WTC11 (cell line): ENCODE measurements at regions not wholly inside any gene's neighbourhood (a gene's known extent, or its start where the extent isn't known, plus 50 kb on each side); places are given as distances from the start of the nearest gene placed in this dataset.

Experiments used
- ESRRA ChIP-seq: sonication (generic); formaldehyde crosslinking; IDR thresholded peaks from 2 replicates; pipeline ENCODE4 v1.8.1; 2022; ENCODE audit warnings: mild to moderate bottlenecking, missing genetic modification reagents, borderline replicate concordance
- ETV6 ChIP-seq: sonication (generic); formaldehyde crosslinking; IDR thresholded peaks from 2 replicates; pipeline ENCODE4 v1.8.1; 2022; ENCODE audit warnings: mild to moderate bottlenecking, missing genetic modification reagents
- MXD4 ChIP-seq: fragments of 250-450 bp; sonication (Bioruptor Pico); IDR thresholded peaks from 2 replicates; pipeline ENCODE4 v1.8.0; 2021; ENCODE audit warnings: mild to moderate bottlenecking, moderate library complexity, borderline replicate concordance
- NFE2L1 ChIP-seq: sonication (generic); formaldehyde crosslinking; IDR thresholded peaks from 2 replicates; pipeline ENCODE4 v1.8.1; 2023; ENCODE audit warnings: missing genetic modification reagents
- ZNF121 ChIP-seq: sonication (generic); formaldehyde crosslinking; IDR thresholded peaks from 2 replicates; pipeline ENCODE4 v1.8.0; 2023; ENCODE audit warnings: missing genetic modification reagents
- ZNF138 ChIP-seq: sonication (generic); formaldehyde crosslinking; conservative IDR thresholded peaks from 2 replicates; pipeline ENCODE4 v1.8.1; 2022; ENCODE audit warnings: mild to moderate bottlenecking, moderate library complexity, missing genetic modification reagents
- ZNF423 ChIP-seq: fragments of 250-450 bp; sonication (Bioruptor Pico); IDR thresholded peaks from 2 replicates; pipeline ENCODE4 v2.1.2; 2022; ENCODE audit warnings: mild to moderate bottlenecking, moderate library complexity
- TF ChIP-seq, protein P1 (sequence below): fragments of 200-600 bp; IDR thresholded peaks from 2 replicates; pipeline ENCODE4 v1.8.0; 2022; ENCODE audit warnings: antibody characterized with exemption
- TF ChIP-seq, protein P2 (sequence below): sonication (generic); formaldehyde crosslinking; IDR thresholded peaks from 2 replicates; pipeline ENCODE4 v1.8.0; 2022; ENCODE audit warnings: mild to moderate bottlenecking, missing genetic modification reagents
- TF ChIP-seq, protein P3 (sequence below): sonication (generic); formaldehyde crosslinking; IDR thresholded peaks from 2 replicates; pipeline ENCODE4 v1.8.1; 2023; ENCODE audit warnings: mild to moderate bottlenecking, missing genetic modification reagents, moderate library complexity
- TF ChIP-seq, protein P4 (sequence below): sonication (generic); formaldehyde crosslinking; IDR thresholded peaks from 2 replicates; pipeline ENCODE4 v1.8.1; 2023; ENCODE audit warnings: mild to moderate bottlenecking, missing genetic modification reagents, borderline replicate concordance

DNA sequence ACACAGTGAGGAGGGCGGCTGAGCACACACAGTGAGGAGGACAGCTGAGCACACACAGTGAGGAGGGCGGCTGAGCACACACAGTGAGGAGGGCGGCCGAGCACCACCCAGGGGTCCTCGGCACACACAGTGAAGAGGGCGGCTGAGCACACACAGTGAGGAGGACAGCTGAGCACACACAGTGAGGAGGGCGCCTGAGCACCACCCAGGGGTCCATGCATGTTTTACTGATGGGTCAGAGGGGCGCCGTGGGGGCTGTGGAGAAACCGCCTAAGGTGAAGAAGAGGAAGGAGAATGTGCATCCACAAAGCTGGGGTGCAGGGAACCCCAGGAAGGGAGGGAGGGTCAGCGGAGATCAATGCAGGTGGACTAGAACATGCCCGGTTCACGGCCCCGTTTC, 461.8 kb downstream of the BRD1 start:
- TF ChIP-seq ESRRA (CRISPR knock-in tag) (no peak), MXD4 (CRISPR knock-in tag) (no peak), ZNF138 (CRISPR knock-in tag) (no peak), NFE2L1 (no peak), ZNF121 (CRISPR knock-in tag) (no peak), ETV6 (CRISPR knock-in tag) (no peak), ZNF423 (CRISPR knock-in tag) (no peak)
- TF ChIP-seq, protein P1, sequence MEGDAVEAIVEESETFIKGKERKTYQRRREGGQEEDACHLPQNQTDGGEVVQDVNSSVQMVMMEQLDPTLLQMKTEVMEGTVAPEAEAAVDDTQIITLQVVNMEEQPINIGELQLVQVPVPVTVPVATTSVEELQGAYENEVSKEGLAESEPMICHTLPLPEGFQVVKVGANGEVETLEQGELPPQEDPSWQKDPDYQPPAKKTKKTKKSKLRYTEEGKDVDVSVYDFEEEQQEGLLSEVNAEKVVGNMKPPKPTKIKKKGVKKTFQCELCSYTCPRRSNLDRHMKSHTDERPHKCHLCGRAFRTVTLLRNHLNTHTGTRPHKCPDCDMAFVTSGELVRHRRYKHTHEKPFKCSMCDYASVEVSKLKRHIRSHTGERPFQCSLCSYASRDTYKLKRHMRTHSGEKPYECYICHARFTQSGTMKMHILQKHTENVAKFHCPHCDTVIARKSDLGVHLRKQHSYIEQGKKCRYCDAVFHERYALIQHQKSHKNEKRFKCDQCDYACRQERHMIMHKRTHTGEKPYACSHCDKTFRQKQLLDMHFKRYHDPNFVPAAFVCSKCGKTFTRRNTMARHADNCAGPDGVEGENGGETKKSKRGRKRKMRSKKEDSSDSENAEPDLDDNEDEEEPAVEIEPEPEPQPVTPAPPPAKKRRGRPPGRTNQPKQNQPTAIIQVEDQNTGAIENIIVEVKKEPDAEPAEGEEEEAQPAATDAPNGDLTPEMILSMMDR = no peak
- TF ChIP-seq, protein P2, sequence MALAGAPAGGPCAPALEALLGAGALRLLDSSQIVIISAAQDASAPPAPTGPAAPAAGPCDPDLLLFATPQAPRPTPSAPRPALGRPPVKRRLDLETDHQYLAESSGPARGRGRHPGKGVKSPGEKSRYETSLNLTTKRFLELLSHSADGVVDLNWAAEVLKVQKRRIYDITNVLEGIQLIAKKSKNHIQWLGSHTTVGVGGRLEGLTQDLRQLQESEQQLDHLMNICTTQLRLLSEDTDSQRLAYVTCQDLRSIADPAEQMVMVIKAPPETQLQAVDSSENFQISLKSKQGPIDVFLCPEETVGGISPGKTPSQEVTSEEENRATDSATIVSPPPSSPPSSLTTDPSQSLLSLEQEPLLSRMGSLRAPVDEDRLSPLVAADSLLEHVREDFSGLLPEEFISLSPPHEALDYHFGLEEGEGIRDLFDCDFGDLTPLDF (CRISPR knock-in tag) = no peak
- TF ChIP-seq, protein P3, sequence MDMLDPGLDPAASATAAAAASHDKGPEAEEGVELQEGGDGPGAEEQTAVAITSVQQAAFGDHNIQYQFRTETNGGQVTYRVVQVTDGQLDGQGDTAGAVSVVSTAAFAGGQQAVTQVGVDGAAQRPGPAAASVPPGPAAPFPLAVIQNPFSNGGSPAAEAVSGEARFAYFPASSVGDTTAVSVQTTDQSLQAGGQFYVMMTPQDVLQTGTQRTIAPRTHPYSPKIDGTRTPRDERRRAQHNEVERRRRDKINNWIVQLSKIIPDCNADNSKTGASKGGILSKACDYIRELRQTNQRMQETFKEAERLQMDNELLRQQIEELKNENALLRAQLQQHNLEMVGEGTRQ (CRISPR knock-in tag) = no peak
- TF ChIP-seq, protein P4, sequence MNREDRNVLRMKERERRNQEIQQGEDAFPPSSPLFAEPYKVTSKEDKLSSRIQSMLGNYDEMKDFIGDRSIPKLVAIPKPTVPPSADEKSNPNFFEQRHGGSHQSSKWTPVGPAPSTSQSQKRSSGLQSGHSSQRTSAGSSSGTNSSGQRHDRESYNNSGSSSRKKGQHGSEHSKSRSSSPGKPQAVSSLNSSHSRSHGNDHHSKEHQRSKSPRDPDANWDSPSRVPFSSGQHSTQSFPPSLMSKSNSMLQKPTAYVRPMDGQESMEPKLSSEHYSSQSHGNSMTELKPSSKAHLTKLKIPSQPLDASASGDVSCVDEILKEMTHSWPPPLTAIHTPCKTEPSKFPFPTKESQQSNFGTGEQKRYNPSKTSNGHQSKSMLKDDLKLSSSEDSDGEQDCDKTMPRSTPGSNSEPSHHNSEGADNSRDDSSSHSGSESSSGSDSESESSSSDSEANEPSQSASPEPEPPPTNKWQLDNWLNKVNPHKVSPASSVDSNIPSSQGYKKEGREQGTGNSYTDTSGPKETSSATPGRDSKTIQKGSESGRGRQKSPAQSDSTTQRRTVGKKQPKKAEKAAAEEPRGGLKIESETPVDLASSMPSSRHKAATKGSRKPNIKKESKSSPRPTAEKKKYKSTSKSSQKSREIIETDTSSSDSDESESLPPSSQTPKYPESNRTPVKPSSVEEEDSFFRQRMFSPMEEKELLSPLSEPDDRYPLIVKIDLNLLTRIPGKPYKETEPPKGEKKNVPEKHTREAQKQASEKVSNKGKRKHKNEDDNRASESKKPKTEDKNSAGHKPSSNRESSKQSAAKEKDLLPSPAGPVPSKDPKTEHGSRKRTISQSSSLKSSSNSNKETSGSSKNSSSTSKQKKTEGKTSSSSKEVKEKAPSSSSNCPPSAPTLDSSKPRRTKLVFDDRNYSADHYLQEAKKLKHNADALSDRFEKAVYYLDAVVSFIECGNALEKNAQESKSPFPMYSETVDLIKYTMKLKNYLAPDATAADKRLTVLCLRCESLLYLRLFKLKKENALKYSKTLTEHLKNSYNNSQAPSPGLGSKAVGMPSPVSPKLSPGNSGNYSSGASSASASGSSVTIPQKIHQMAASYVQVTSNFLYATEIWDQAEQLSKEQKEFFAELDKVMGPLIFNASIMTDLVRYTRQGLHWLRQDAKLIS (CRISPR knock-in tag) = no peak
